ENCODE measurements at regions not wholly inside any gene's neighbourhood (a gene's known extent, or its start where the extent isn't known, plus 50 kb on each side); places are given as distances from the start of the nearest gene placed in this dataset.

DNA sequence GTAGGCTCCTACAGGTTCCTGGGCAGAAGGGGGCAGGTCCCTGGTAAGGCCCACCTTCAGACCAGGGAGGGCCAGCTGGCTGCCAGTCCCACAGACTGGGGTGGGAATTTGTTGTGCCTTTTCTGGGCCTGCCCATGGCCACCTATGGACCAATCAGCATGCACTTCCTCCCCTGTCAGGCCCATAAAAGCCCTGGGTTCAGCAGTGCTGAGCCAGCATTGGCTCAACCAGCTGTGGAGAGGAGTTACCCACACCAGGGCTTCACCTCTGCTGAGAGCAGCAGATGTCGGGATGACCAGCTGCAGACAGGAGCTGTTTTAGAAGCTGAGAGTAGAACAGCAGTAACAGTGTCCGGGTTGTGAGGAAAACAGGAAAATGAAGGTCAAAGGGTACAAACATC lies 373.4 kb upstream of the ACO1 start:
- TF ChIP-seq CTCF (conservative IDR thresholded peaks at IDR 0.05; ENCODE audit: low read length) (no peak), EZH2phosphoT487 (IDR thresholded peaks at IDR 0.05; ENCODE audit: borderline replicate concordance) (no peak)

Measured in Loucy (cell line).